DND-41 (cell line): ENCODE measurements at regions not wholly inside any gene's neighbourhood (a gene's known extent, or its start where the extent isn't known, plus 50 kb on each side); places are given as distances from the start of the nearest gene placed in this dataset.

Source experiments
- ATAC-seq: fragments of 200-7000 bp; cut with Tn5 transposase; 3 replicates; pipeline ENCODE4 v1.9.1; 2021; ENCODE audit warnings: low read depth; ENCODE audit not compliant: insufficient read depth
- DNase-seq: peaks from one replicate; pipeline ENCODE4 v3.0.0-alpha.2; 2020
- H2AFZ ChIP-seq: 2 replicates; pipeline ENCODE4 v1.6.0; 2012; ENCODE audit warnings: low read depth, low read length
- H3K27ac ChIP-seq: 2 replicates; pipeline ENCODE4 v1.5.1; 2012; ENCODE audit warnings: low read length, inconsistent platforms
- H3K27me3 ChIP-seq: fragments of 200-600 bp; sonication (generic); 2 replicates; pipeline ENCODE4 v1.6.0; 2012; ENCODE audit warnings: low read length, mild to moderate bottlenecking, inconsistent platforms; ENCODE audit not compliant: insufficient read depth, poor library complexity
- H3K36me3 ChIP-seq: 2 replicates; pipeline ENCODE4 v1.5.1; 2012; ENCODE audit warnings: low read length, inconsistent platforms; ENCODE audit not compliant: insufficient read depth
- H3K4me1 ChIP-seq: 2 replicates; pipeline ENCODE4 v1.5.1; 2012; ENCODE audit warnings: mild to moderate bottlenecking, low read length; ENCODE audit not compliant: insufficient read depth
- H3K4me2 ChIP-seq: 2 replicates; pipeline ENCODE4 v1.6.0; 2012; ENCODE audit warnings: mild to moderate bottlenecking, moderate library complexity, low read length, inconsistent platforms; ENCODE audit not compliant: insufficient read depth
- H3K4me3 ChIP-seq, 2 experiments: fragments of 200-600 bp in 1 of 2; shearing (Covaris generic) in 1 of 2; 2 replicates each; pipeline ENCODE4 v1.5.1; 2012 to 2016; ENCODE audit warnings: inconsistent platforms in 2 of 2, low read length in 2 of 2, mild to moderate bottlenecking in 2 of 2, low read depth in 1 of 2, moderate library complexity in 1 of 2
- H3K79me2 ChIP-seq: 2 replicates; pipeline ENCODE4 v1.6.0; 2012; ENCODE audit warnings: low read length, inconsistent platforms; ENCODE audit not compliant: insufficient read depth
- H3K9ac ChIP-seq: 2 replicates; pipeline ENCODE4 v1.6.0; 2012; ENCODE audit warnings: low read depth, mild to moderate bottlenecking, inconsistent platforms, low read length, moderate library complexity
- H3K9me3 ChIP-seq: 2 replicates; pipeline ENCODE4 v1.5.1; 2012; ENCODE audit warnings: low read length, moderate library complexity, mild to moderate bottlenecking, inconsistent platforms; ENCODE audit not compliant: insufficient read depth, severe bottlenecking
- H4K20me1 ChIP-seq: 2 replicates; pipeline ENCODE4 v1.6.0; 2012; ENCODE audit warnings: low read length; ENCODE audit not compliant: insufficient read depth
- EZH2 ChIP-seq: IDR thresholded peaks from 3 replicates; pipeline ENCODE4 v1.6.1; 2012; ENCODE audit warnings: borderline replicate concordance, low read depth, mild to moderate bottlenecking, moderate library complexity, low read length, inconsistent platforms; ENCODE audit not compliant: severe bottlenecking
- TF ChIP-seq, protein P1 (sequence below): IDR thresholded peaks from 2 replicates; pipeline ENCODE4 v1.5.1; 2012; ENCODE audit warnings: borderline replicate concordance, low read length, moderate library complexity, mild to moderate bottlenecking; ENCODE audit not compliant: poor library complexity, severe bottlenecking; ENCODE audit errors: extremely low read depth

DNA sequence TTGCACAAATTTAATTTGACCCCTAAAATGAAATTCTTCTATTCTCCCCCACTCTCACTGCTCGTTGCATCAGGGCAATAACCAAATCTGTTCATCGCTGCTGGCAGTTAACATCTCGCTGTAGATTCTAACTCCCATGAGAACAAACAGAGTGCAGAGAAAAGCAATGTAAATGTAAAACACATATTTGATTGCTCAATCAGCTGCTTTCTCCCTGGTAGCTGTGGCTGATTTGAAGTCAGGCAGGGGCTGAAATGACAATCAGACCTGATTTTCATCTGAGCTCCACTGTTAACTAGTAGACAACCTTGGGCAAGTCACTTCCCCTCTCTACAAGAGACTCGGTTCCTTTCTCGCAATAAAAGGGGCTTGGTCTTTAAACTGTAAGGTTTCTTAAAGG is 119.8 kb upstream of the CPNE4 start:
- Histone ChIP-seq H3K4me2 (no peak overlapping the region), H3K79me2 (no peaks in the 10 kb centered on the region), H2AFZ (no peak overlapping the region), H3K27me3 (peaks cover 3% of the 10 kb centered on the region), H3K4me3 (no peak overlapping the region), H3K4me1 (no peaks in the 10 kb centered on the region), H3K9me3 (no peaks in the 10 kb centered on the region), H4K20me1 (no peaks in the 10 kb centered on the region), H3K27ac (no peak overlapping the region), H3K36me3 (no peaks in the 10 kb centered on the region), H3K9ac (no peak overlapping the region)
- TF ChIP-seq, protein P1, sequence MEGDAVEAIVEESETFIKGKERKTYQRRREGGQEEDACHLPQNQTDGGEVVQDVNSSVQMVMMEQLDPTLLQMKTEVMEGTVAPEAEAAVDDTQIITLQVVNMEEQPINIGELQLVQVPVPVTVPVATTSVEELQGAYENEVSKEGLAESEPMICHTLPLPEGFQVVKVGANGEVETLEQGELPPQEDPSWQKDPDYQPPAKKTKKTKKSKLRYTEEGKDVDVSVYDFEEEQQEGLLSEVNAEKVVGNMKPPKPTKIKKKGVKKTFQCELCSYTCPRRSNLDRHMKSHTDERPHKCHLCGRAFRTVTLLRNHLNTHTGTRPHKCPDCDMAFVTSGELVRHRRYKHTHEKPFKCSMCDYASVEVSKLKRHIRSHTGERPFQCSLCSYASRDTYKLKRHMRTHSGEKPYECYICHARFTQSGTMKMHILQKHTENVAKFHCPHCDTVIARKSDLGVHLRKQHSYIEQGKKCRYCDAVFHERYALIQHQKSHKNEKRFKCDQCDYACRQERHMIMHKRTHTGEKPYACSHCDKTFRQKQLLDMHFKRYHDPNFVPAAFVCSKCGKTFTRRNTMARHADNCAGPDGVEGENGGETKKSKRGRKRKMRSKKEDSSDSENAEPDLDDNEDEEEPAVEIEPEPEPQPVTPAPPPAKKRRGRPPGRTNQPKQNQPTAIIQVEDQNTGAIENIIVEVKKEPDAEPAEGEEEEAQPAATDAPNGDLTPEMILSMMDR, result no peak
- DNase-seq (no peak), ATAC-seq (no peak)

GRCh38 chr3:132159145-132159544 is 124.3 kb upstream of the CPNE4 start:
- no peak for TF ChIP-seq EZH2
- TF ChIP-seq, protein P1, result no peak
- Histone ChIP-seq H3K36me3 (no peaks in the 10 kb centered on the region), H3K9ac (no peak overlapping the region), H3K79me2 (no peaks in the 10 kb centered on the region), H3K4me3 (no peak overlapping the region), H3K27me3 (peaks cover 6% of the 10 kb centered on the region), H2AFZ (no peak overlapping the region), H3K27ac (no peak overlapping the region), H3K9me3 (no peaks in the 10 kb centered on the region), H3K4me1 (no peaks in the 10 kb centered on the region), H4K20me1 (no peaks in the 10 kb centered on the region), H3K4me2 (no peak overlapping the region)
- ATAC-seq (no peak), DNase-seq (no peak)

DNA sequence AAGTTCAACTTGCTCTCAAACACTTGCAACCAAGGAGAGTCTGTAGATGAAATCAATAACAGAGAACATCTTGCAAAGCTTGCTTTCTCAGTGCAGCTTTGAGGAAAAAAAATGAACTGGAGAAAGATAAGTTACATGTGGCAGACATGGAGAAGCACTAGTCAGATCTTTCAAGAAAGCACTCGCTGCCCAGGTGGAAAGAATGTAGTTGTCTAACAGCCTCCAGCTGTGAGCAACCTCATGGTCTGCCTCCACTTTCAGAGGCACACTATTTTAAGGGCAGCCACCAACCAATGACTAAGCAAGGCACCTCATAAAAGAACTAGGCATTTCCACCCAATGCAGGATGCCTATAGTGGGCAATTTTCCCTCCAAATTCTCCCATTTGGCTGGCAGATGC is 125.4 kb upstream of the CPNE4 start:
- no peak for ATAC-seq

More for the DNA sequence above, 125.4 kb upstream of the CPNE4 start:
- Histone ChIP-seq H3K27me3 (peaks cover 6% of the 10 kb centered on the region), H4K20me1 (no peaks in the 10 kb centered on the region), H3K4me3 (no peak overlapping the region), H3K36me3 (no peaks in the 10 kb centered on the region), H3K79me2 (no peaks in the 10 kb centered on the region), H3K4me1 (no peaks in the 10 kb centered on the region), H3K4me2 (no peak overlapping the region), H2AFZ (no peak overlapping the region), H3K9ac (no peak overlapping the region), H3K9me3 (no peaks in the 10 kb centered on the region), H3K27ac (no peak overlapping the region)
- DNase-seq, result no peak
- no peak for TF ChIP-seq EZH2
- TF ChIP-seq, protein P1, result no peak
